ENCODE measurements at regions not wholly inside any gene's neighbourhood (a gene's known extent, or its start where the extent isn't known, plus 50 kb on each side); places are given as distances from the start of the nearest gene placed in this dataset.
A peak's percentile ranks its signal among the peaks of the same experiment; 100 is the strongest.

- WGBS, 2 experiments (ENCODE audit: extremely low coverage in 2 of 2, insufficient read length in 1 of 2) = 96% methylated on average over 5 of the region's 13 CpGs; no CpG with 5 or more reads in 1 of the 2 experiments
- Histone ChIP-seq H3K4me1 (ENCODE audit: control insufficient read depth, insufficient read depth, low read length) (no peaks in the 10 kb centered on the region), H3K36me3 (ENCODE audit: control insufficient read depth, insufficient read depth, low read length) (no peaks in the 10 kb centered on the region), H4K20me1 (ENCODE audit: insufficient read depth, low read length) (no peaks in the 10 kb centered on the region), H3K18ac (ENCODE audit: low read depth, low read length) (no peak overlapping the region), H3K56ac (ENCODE audit: extremely low read depth, insufficient read depth, low read length) (no peak overlapping the region), H3K27ac (ENCODE audit: insufficient read depth, low read length) (no peak overlapping the region), H3K4me2 (ENCODE audit: low read depth, low read length) (no peak overlapping the region), H4K91ac (ENCODE audit: insufficient read depth, low read depth, low read length) (no peak overlapping the region), H3K23ac (ENCODE audit: low read depth, low read length) (no peak overlapping the region), H2AK5ac (ENCODE audit: low read depth, low read length) (no peak overlapping the region; the same call in 1 of the 2 replicates), H3K79me1 (ENCODE audit: low read depth in 1 of 2, low read length in 2 of 2) (no peaks in the 10 kb centered on the region), H4K8ac (ENCODE audit: low read depth in 2 of 2, low read length in 2 of 2) (no peak overlapping the region), H3K14ac (replicated peaks; ENCODE audit: low read depth, low read length) (no peak overlapping the region), H3K27me3 (ENCODE audit: control insufficient read depth, insufficient read depth, low read length) (peaks cover 39% of the 10 kb centered on the region), H3K9me1 (ENCODE audit: insufficient read depth, low read length) (no peaks in the 10 kb centered on the region), H3K4ac (ENCODE audit: low read depth, low read length) (no peak overlapping the region), H3K9me3 (ENCODE audit: control insufficient read depth, insufficient read depth, low read length) (peaks cover 2% of the 10 kb centered on the region; the same call in 1 of the 2 replicates), H3K4me3 (ENCODE audit: insufficient read depth, low read depth, low read length) (no peak overlapping the region), H2BK15ac (ENCODE audit: low read depth, low read length) (no peak overlapping the region), H4K5ac (ENCODE audit: low read depth, low read length) (no peak overlapping the region), H2AFZ (replicated peaks; ENCODE audit: low read length, poor library complexity) (peak overlapping the region; percentile 32), H3K9ac (ENCODE audit: low read depth, low read length) (no peak overlapping the region), H2BK20ac (ENCODE audit: low read depth, low read length) (no peak overlapping the region), H2BK120ac (ENCODE audit: low read depth, low read length) (no peak overlapping the region), H2BK5ac (ENCODE audit: low read depth, low read length, poor library complexity, severe bottlenecking) (no peak overlapping the region), H2AK9ac (replicated peaks; ENCODE audit: low read depth, low read length, poor library complexity) (no peak overlapping the region)
- no peak for TF ChIP-seq SMC3 (IDR thresholded peaks at IDR 0.05; ENCODE audit: low read depth, low read length)
- no peak for TF ChIP-seq MXI1 (IDR thresholded peaks at IDR 0.05; ENCODE audit: borderline replicate concordance, low read depth, low read length)
- no peak for TF ChIP-seq CTCF (conservative IDR thresholded peaks at IDR 0.05; ENCODE audit: low read depth, low read length)
- TF ChIP-seq RCOR1 (IDR thresholded peaks at IDR 0.05; ENCODE audit: insufficient replicate concordance, low read length) = no peak
- TF ChIP-seq FOS (IDR thresholded peaks at IDR 0.05; ENCODE audit: low read depth, low read length) = no peak
- TF ChIP-seq RAD21 (IDR thresholded peaks at IDR 0.05; ENCODE audit: low read length) = no peak
- no peak for TF ChIP-seq CHD1 (IDR thresholded peaks at IDR 0.05; ENCODE audit: low read depth, low read length)
- TF ChIP-seq RFX5 (IDR thresholded peaks at IDR 0.05; ENCODE audit: low read depth, low read length) = no peak
- TF ChIP-seq CEBPB (IDR thresholded peaks at IDR 0.05; ENCODE audit: low read depth, low read length) = no peak
- TF ChIP-seq ELK1 (IDR thresholded peaks at IDR 0.05; ENCODE audit: borderline replicate concordance, low read depth, low read length) = no peak
- ChIA-PET POLR2A (ENCODE audit: unreplicated experiment) (no interaction called here), CTCF (no interaction called here)
- no TSS peak for BruUV-seq (replicated peaks)
- DNase-seq (no peak), ATAC-seq (ENCODE audit: low read depth) (no peak)
- intact Hi-C loops (cut with micrococcal nuclease) (no loop called here), in situ Hi-C loops (cut with MboI; ENCODE audit: low sequenced_read_pairs) (no loop called here), dilution Hi-C loops (cut with HindIII; ENCODE audit: low sequenced_read_pairs, unreplicated experiment) (no loop called here)
Measured at GRCh38 chr6:3579652-3580175, 122.9 kb upstream of the SLC22A23 start.
